ENCODE measurements at regions not wholly inside any gene's neighbourhood (a gene's known extent, or its start where the extent isn't known, plus 50 kb on each side); places are given as distances from the start of the nearest gene placed in this dataset.

DNA sequence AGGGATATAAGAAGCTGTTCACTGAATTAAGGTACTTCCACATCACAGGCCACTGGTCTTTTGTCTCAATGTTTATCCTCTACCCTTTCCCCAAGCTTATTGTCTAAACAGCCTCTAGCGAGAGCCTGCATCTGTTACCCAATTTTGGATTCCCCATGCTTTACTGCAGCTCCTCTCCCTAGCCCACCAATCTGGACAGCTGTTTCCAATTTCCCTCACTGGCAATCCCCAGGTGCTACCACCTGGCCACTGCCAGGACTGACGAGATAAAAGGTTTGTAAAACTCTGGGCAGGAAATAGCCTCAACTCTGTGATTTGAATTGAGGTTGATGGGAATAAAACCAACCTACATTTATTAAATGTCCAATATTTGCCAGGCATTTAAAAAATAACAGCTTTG lies 58.0 kb upstream of the TEX9 start:
- Mint-ChIP-seq H3K36me3 (peaks cover 0 to 14% (median 8%) of the 10 kb centered on the region in 3 donors), H3K9me3 (peaks cover 18 to 58% (median 27%) of the 10 kb centered on the region in 9 donors), H3K4me3 (no peak overlapping the region), H3K4me1 (no peaks in the 10 kb centered on the region), H3K27ac (no peak overlapping the region), H3K27me3 (no peaks in the 10 kb centered on the region)
- ATAC-seq = no peak
- DNase-seq = no peak
- POLR2A ChIA-PET = no interaction called here

- H3K27ac Mint-ChIP-seq = no peak overlapping the region
- H3K4me3 Mint-ChIP-seq = no peak overlapping the region
- H3K9me3 Mint-ChIP-seq = peaks cover 0 to 48% (median 19%) of the 10 kb centered on the region in 9 donors
- H3K4me1 Mint-ChIP-seq = no peaks in the 10 kb centered on the region
- ATAC-seq = no peak
- H3K27me3 Mint-ChIP-seq = peaks cover 0 to 8% (median 0%) of the 10 kb centered on the region in 5 donors
- POLR2A ChIA-PET = no interaction called here
- H3K36me3 Mint-ChIP-seq = peaks cover 2 to 21% (median 6%) of the 10 kb centered on the region in 3 donors
- DNase-seq = no peak
These were observed 55.0 kb upstream of the RFX7 start for GRCh38 chr15:56298723-56299122.

DNA sequence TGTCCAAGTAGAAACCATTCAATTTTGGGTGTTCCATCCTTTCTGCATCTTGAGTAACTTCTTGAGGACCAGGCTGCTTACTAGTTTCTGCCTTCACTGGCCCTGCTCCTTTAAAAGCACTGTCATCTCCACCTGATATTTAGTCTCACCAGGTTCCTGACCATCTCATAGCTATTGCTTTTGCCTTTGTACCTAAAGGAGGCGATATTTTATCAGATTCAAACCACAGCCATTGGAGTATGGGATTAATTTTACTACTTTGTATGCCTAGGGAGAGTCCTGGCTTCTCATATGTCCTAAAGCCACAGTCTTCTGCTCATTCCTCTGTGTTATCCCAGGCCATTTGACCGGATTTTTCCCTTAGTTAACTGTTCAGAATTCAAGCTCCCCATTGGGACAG lies 51.8 kb upstream of the RFX7 start:
- Mint-ChIP-seq H3K4me1 (no peaks in the 10 kb centered on the region), H3K9me3 (peaks cover 0 to 16% (median 6%) of the 10 kb centered on the region in 9 donors), H3K27ac (no peak overlapping the region), H3K36me3 (peaks cover 2 to 8% (median 2%) of the 10 kb centered on the region in 3 donors), H3K4me3 (no peak overlapping the region), H3K27me3 (peaks cover 0 to 5% (median 0%) of the 10 kb centered on the region in 5 donors)
- POLR2A ChIA-PET = no interaction called here
- DNase-seq (no peak), ATAC-seq (no peak)

DNA sequence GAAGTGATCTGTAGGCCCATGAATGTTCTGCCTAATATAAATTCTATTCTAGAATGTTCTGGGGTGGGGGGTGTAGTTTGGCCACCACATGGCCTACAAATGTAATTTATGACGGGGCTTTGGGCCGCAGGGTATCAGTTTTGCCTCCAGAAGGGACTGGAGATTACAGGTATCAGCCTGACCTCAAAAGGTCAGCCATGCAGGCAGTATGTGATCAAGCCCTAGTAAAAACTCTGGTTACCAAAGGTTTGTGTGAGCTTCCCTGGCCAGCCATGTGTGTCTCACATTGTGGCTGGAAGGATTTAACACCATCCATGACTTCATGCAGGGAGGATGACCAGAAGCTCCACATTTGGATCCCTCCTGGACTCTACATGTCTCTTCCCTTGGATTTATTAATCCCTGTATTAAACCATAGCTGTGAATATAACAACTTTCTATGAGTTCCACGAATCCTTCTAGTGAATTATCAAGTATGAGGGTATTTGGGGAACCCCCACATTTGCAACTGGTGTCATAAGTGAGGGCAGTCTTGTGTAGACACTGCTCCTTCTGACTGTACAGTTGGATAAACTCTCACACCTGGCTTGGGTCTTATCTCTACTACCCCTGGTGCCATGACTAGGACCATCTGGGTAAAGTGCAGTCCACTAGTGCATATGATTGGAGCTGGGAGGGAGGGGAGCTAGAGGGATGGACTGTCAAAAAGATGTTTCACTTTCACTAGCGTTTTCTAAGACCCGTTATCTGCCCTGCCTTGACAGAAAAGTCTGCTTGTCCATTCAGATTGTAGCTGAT lies 50.0 kb upstream of the RFX7 start:
- H3K4me3 Mint-ChIP-seq = no peak overlapping the region
- peaks cover 0 to 12% (median 10%) of the 10 kb centered on the region in 3 donors for H3K36me3 Mint-ChIP-seq
- H3K27me3 Mint-ChIP-seq = peaks cover 0 to 4% (median 2%) of the 10 kb centered on the region in 5 donors
- DNase-seq (no peak), ATAC-seq (no peak)
- no peaks in the 10 kb centered on the region for H3K4me1 Mint-ChIP-seq
- H3K27ac Mint-ChIP-seq = peak overlapping the region in 1 of 10 donors; percentile 21
- POLR2A ChIA-PET = no interaction called here
- peaks cover 6 to 17% (median 12%) of the 10 kb centered on the region in 9 donors for H3K9me3 Mint-ChIP-seq

Data from naive thymus-derived CD8-positive, alpha-beta T cell (primary cell).